ENCODE measurements at regions not wholly inside any gene's neighbourhood (a gene's known extent, or its start where the extent isn't known, plus 50 kb on each side); places are given as distances from the start of the nearest gene placed in this dataset.
A peak's percentile ranks its signal among the peaks of the same experiment; 100 is the strongest.

DNA sequence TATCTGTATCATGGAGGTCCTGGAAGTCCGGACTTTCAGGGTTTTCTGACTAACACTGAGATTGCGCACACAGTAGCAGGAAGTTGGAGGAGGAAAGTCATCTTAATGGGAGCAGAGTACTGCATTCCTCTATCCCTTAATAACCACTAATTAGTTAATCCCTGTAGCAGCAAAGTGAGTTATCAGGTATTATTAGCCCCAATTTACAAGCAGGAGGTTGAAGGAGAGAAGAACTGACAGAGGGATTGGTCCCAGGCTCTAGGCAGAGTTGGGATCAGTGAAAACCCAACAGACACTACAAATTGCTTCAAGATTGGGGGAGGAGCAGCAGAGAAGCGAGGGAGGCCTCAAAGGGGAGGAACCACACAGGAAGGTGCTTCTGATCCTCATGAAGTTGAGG lies 74.5 kb upstream of the XPA start:
- H3K36me3 Mint-ChIP-seq (ENCODE audit: insufficient read depth, unreplicated experiment): no peaks in the 10 kb centered on the region
- no peak for DNase-seq (ENCODE audit: unreplicated experiment)
- intact Hi-C loops (cut with micrococcal nuclease): no loop called here
- H3K27me3 Mint-ChIP-seq (ENCODE audit: insufficient read depth, unreplicated experiment): no peaks in the 10 kb centered on the region
- ChIA-PET CTCF (no interaction called here), POLR2A (interaction anchor here (0.6 kb wide), 1 partner anchor 73 kb away, joined by 3 read pairs; no protein-coding TSS in a partner anchor)
- no peaks in the 10 kb centered on the region for H3K9me3 Mint-ChIP-seq (ENCODE audit: unreplicated experiment)
- TF ChIP-seq, protein P1, sequence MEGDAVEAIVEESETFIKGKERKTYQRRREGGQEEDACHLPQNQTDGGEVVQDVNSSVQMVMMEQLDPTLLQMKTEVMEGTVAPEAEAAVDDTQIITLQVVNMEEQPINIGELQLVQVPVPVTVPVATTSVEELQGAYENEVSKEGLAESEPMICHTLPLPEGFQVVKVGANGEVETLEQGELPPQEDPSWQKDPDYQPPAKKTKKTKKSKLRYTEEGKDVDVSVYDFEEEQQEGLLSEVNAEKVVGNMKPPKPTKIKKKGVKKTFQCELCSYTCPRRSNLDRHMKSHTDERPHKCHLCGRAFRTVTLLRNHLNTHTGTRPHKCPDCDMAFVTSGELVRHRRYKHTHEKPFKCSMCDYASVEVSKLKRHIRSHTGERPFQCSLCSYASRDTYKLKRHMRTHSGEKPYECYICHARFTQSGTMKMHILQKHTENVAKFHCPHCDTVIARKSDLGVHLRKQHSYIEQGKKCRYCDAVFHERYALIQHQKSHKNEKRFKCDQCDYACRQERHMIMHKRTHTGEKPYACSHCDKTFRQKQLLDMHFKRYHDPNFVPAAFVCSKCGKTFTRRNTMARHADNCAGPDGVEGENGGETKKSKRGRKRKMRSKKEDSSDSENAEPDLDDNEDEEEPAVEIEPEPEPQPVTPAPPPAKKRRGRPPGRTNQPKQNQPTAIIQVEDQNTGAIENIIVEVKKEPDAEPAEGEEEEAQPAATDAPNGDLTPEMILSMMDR (IDR thresholded peaks at IDR 0.05; ENCODE audit: unreplicated experiment): no peak
- no peak overlapping the region for H3K4me3 Mint-ChIP-seq (ENCODE audit: unreplicated experiment)
- H3K4me1 Mint-ChIP-seq (ENCODE audit: insufficient read depth, unreplicated experiment): peaks cover 41% of the 10 kb centered on the region
- BruUV-seq (replicated peaks): no TSS peak
- no peak overlapping the region for H3K27ac Mint-ChIP-seq (ENCODE audit: low read depth, unreplicated experiment)

DNA sequence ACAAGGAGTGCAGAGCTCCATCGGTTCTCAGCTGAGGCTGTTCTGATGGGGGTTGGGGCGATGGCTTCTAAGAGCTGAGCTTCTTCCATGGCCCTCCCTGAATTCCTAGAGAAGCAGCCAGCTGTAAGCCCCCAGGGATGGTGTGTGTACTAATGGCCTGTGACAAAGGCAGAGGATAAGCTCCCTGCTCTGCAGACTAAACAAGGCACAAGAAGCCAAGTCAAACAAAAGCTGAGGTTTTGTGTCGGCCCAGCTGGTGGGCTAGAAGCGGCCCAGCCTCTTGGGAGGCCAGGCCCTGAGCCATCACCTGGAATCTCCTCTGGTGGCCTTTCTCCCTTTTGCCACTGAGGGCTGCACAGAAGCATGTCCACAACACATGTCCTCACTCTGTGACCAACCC lies 75.0 kb upstream of the XPA start:
- Mint-ChIP-seq H3K36me3 (ENCODE audit: insufficient read depth, unreplicated experiment) (no peaks in the 10 kb centered on the region), H3K4me1 (ENCODE audit: insufficient read depth, unreplicated experiment) (peaks cover 38% of the 10 kb centered on the region), H3K27me3 (ENCODE audit: insufficient read depth, unreplicated experiment) (no peaks in the 10 kb centered on the region), H3K9me3 (ENCODE audit: unreplicated experiment) (peaks cover under 1% of the 10 kb centered on the region), H3K27ac (ENCODE audit: low read depth, unreplicated experiment) (no peak overlapping the region), H3K4me3 (ENCODE audit: unreplicated experiment) (no peak overlapping the region)
- TF ChIP-seq, protein P1 (IDR thresholded peaks at IDR 0.05; ENCODE audit: unreplicated experiment): no peak
- intact Hi-C loops (cut with micrococcal nuclease): no loop called here
- ChIA-PET POLR2A (no interaction called here), CTCF (no interaction called here)
- no peak for DNase-seq (ENCODE audit: unreplicated experiment)
- BruUV-seq (replicated peaks): no TSS peak

DNA sequence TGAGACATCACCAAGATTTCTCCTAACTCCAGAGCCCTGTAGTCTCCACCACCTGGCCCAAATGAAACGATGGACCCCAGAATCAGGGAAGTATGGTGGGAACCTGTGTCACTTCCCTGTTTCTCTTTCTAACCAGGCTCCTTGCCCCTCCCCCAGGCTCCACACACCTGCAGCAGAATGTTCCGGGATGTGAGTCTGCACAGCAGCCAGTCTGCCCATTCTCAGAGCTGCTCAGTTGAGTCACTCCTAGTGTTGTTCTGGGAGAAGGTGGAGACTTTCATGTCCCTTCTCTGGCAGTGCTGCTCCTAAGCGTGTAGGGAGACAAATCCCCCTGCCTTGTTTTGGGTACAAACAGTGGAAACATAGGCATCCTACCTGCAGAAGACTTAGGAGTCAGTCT lies 76.0 kb upstream of the XPA start:
- Mint-ChIP-seq H3K4me1 (ENCODE audit: insufficient read depth, unreplicated experiment) (peaks cover 33% of the 10 kb centered on the region), H3K9me3 (ENCODE audit: unreplicated experiment) (peaks cover 8% of the 10 kb centered on the region), H3K27ac (ENCODE audit: low read depth, unreplicated experiment) (no peak overlapping the region), H3K4me3 (ENCODE audit: unreplicated experiment) (no peak overlapping the region), H3K36me3 (ENCODE audit: insufficient read depth, unreplicated experiment) (no peaks in the 10 kb centered on the region), H3K27me3 (ENCODE audit: insufficient read depth, unreplicated experiment) (no peaks in the 10 kb centered on the region)
- POLR2A ChIA-PET: interaction anchor here (0.6 kb wide), 1 partner anchor 16 kb away, joined by 4 read pairs; no protein-coding TSS in a partner anchor
- intact Hi-C loops (cut with micrococcal nuclease): no loop called here
- CTCF ChIA-PET: interaction anchor here (0.7 to 1.1 kb wide), 2 partner anchors 128 to 305 kb away, joined by 3 to 5 read pairs; no protein-coding TSS in a partner anchor
- peak; percentile 63 for DNase-seq (ENCODE audit: unreplicated experiment)
- TF ChIP-seq, protein P1 (IDR thresholded peaks at IDR 0.05; ENCODE audit: unreplicated experiment): no peak
- no TSS peak for BruUV-seq (replicated peaks)

DNA sequence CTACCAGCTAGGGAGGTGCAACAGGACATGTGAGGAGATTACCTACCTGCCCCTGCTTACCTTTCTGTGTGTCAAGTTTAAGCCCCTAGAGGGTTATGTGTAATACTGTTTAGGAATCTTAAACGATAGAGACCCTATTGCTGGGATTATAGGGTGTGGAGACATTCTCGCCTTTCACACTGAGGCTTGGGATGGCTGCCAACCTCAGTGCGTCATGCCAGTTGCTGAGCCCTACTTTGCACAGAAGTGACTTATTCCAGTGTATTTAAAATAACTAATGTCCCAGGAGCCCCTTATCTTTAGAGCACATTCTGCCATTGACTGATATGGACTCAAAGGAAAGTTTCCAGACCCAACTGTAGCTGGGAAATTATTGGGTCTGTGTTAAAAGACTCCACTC lies 76.6 kb upstream of the XPA start:
- H3K27ac Mint-ChIP-seq (ENCODE audit: low read depth, unreplicated experiment): no peak overlapping the region
- POLR2A ChIA-PET: interaction anchor here (0.6 kb wide), 1 partner anchor 28 kb away, joined by 3 read pairs; no protein-coding TSS in a partner anchor
- CTCF ChIA-PET: interaction anchor here (0.5 to 1.1 kb wide), 3 partner anchors 117 to 305 kb away, joined by 3 to 5 read pairs (median 3); no protein-coding TSS in a partner anchor
- TF ChIP-seq, protein P1 (IDR thresholded peaks at IDR 0.05; ENCODE audit: unreplicated experiment): no peak
- no TSS peak for BruUV-seq (replicated peaks)
- intact Hi-C loops (cut with micrococcal nuclease): no loop called here
- H3K4me1 Mint-ChIP-seq (ENCODE audit: insufficient read depth, unreplicated experiment): peaks cover 28% of the 10 kb centered on the region
- peak; percentile 81 for DNase-seq (ENCODE audit: unreplicated experiment)
- H3K4me3 Mint-ChIP-seq (ENCODE audit: unreplicated experiment): no peak overlapping the region
- H3K36me3 Mint-ChIP-seq (ENCODE audit: insufficient read depth, unreplicated experiment): no peaks in the 10 kb centered on the region
- no peaks in the 10 kb centered on the region for H3K27me3 Mint-ChIP-seq (ENCODE audit: insufficient read depth, unreplicated experiment)
- H3K9me3 Mint-ChIP-seq (ENCODE audit: unreplicated experiment): peaks cover 8% of the 10 kb centered on the region

All from MCF 10A (cell line).